IMR-90 (cell line): ENCODE measurements at regions not wholly inside any gene's neighbourhood (a gene's known extent, or its start where the extent isn't known, plus 50 kb on each side); places are given as distances from the start of the nearest gene placed in this dataset.

Experiments
- ATAC-seq: fragments of 200-7000 bp; cut with Tn5 transposase; 2 replicates; pipeline ENCODE4 v1.9.1; 2020; ENCODE audit warnings: low read depth, mild to moderate bottlenecking, moderate library complexity
- BruUV-seq: library from RNA; stranded (reverse); fragments of 400-500 nt; replicated peaks from 2 replicates; lab custom pipeline; 2021; lab: Mats Ljungman, UMichigan
- CTCF ChIA-PET: fragments of 300-600 bp; formaldehyde crosslinking; extraction: SDS; loops from one replicate; lab custom pipeline; 2021; ENCODE audit warnings: antibody characterized with exemption; lab: Yijun Ruan, JAX
- POLR2A ChIA-PET: fragments of 300-600 bp; sonication (Branson Sonifier 250); formaldehyde crosslinking; loops from one replicate; lab custom pipeline; 2022; ENCODE audit warnings: antibody characterized with exemption; ENCODE audit not compliant: unreplicated experiment; lab: Charles Lee
- DNase-seq: peaks from one replicate; pipeline ENCODE4 v3.0.0; 2013
- H2AFZ ChIP-seq: replicated peaks from 2 replicates; pipeline ENCODE3; 2013; ENCODE audit warnings: low read length, mild to moderate bottlenecking; ENCODE audit not compliant: poor library complexity
- H2AK5ac ChIP-seq: 2 replicates; pipeline ENCODE4 v1.6.1; 2013; ENCODE audit warnings: low read depth, low read length, inconsistent platforms
- H2AK9ac ChIP-seq: replicated peaks from 2 replicates; pipeline ENCODE3; 2013; ENCODE audit warnings: mild to moderate bottlenecking, low read depth, low read length, moderate library complexity; ENCODE audit not compliant: poor library complexity
- H2BK120ac ChIP-seq: 2 replicates; pipeline ENCODE4 v1.6.1; 2013; ENCODE audit warnings: low read depth, low read length, inconsistent platforms
- H2BK15ac ChIP-seq: 3 replicates; pipeline ENCODE4 v1.6.1; 2013; ENCODE audit warnings: low read depth, low read length, inconsistent platforms
- H2BK20ac ChIP-seq: 2 replicates; pipeline ENCODE4 v1.6.1; 2013; ENCODE audit warnings: low read depth, mild to moderate bottlenecking, inconsistent platforms, low read length, moderate library complexity
- H2BK5ac ChIP-seq: 2 replicates; pipeline ENCODE4 v1.6.1; 2013; ENCODE audit warnings: mild to moderate bottlenecking, low read depth, low read length, inconsistent platforms; ENCODE audit not compliant: poor library complexity, severe bottlenecking
- H3K14ac ChIP-seq: replicated peaks from 2 replicates; pipeline ENCODE4 v1.6.1; 2013; ENCODE audit warnings: low read depth, low read length, inconsistent platforms
- H3K18ac ChIP-seq: 2 replicates; pipeline ENCODE4 v1.6.1; 2013; ENCODE audit warnings: low read depth, low read length, control low read depth
- H3K23ac ChIP-seq: 2 replicates; pipeline ENCODE4 v1.6.1; 2013; ENCODE audit warnings: low read depth, low read length, inconsistent platforms
- H3K27ac ChIP-seq: 2 replicates; pipeline ENCODE4 v1.5.1; 2013; ENCODE audit warnings: mild to moderate bottlenecking, control low read depth, low read length; ENCODE audit not compliant: insufficient read depth
- H3K27me3 ChIP-seq: 2 replicates; pipeline ENCODE4 v1.6.1; 2013; ENCODE audit warnings: low read length; ENCODE audit not compliant: control insufficient read depth, insufficient read depth
- H3K36me3 ChIP-seq: 2 replicates; pipeline ENCODE4 v1.6.1; 2013; ENCODE audit warnings: low read length, mixed read lengths; ENCODE audit not compliant: control insufficient read depth, insufficient read depth
- H3K4ac ChIP-seq: 2 replicates; pipeline ENCODE4 v1.6.1; 2013; ENCODE audit warnings: low read depth, low read length, inconsistent platforms
- H3K4me1 ChIP-seq: 2 replicates; pipeline ENCODE4 v1.6.1; 2013; ENCODE audit warnings: low read length, mixed read lengths; ENCODE audit not compliant: control insufficient read depth, insufficient read depth
- H3K4me2 ChIP-seq: 2 replicates; pipeline ENCODE4 v1.6.1; 2013; ENCODE audit warnings: low read depth, mild to moderate bottlenecking, control low read depth, low read length, moderate library complexity
- H3K4me3 ChIP-seq: 2 replicates; pipeline ENCODE4 v1.5.1; 2013; ENCODE audit warnings: low read depth, mild to moderate bottlenecking, control low read depth, low read length, moderate library complexity; ENCODE audit not compliant: insufficient read depth
- H3K56ac ChIP-seq: 2 replicates; pipeline ENCODE4 v1.6.1; 2013; ENCODE audit warnings: low read length, inconsistent platforms; ENCODE audit not compliant: insufficient read depth; ENCODE audit errors: extremely low read depth
- H3K79me1 ChIP-seq, 2 experiments: 2 replicates each; pipeline ENCODE4 v1.6.1; 2013; ENCODE audit warnings: low read length in 2 of 2, inconsistent platforms in 1 of 2, low read depth in 1 of 2
- H3K9ac ChIP-seq: 2 replicates; pipeline ENCODE4 v1.6.1; 2013; ENCODE audit warnings: low read depth, low read length, control low read depth
- H3K9me1 ChIP-seq: 2 replicates; pipeline ENCODE4 v1.6.1; 2013; ENCODE audit warnings: low read length, inconsistent platforms; ENCODE audit not compliant: insufficient read depth
- H3K9me3 ChIP-seq: 2 replicates; pipeline ENCODE4 v1.6.1; 2013; ENCODE audit warnings: low read length; ENCODE audit not compliant: control insufficient read depth, insufficient read depth
- H4K20me1 ChIP-seq: 2 replicates; pipeline ENCODE4 v1.6.1; 2013; ENCODE audit warnings: low read length, inconsistent platforms; ENCODE audit not compliant: insufficient read depth
- H4K5ac ChIP-seq: 2 replicates; pipeline ENCODE4 v1.6.1; 2013; ENCODE audit warnings: mild to moderate bottlenecking, low read depth, low read length, control low read depth
- H4K8ac ChIP-seq, 2 experiments: 2 replicates each; pipeline ENCODE4 v1.6.1; 2013; ENCODE audit warnings: low read depth in 2 of 2, low read length in 2 of 2, control low read depth in 1 of 2, inconsistent platforms in 1 of 2
- H4K91ac ChIP-seq: 2 replicates; pipeline ENCODE4 v1.6.1; 2013; ENCODE audit warnings: low read depth, low read length, inconsistent platforms; ENCODE audit not compliant: insufficient read depth
- BHLHE40 ChIP-seq: fragments of 150-350 bp; IDR thresholded peaks from 2 replicates; pipeline ENCODE4 v1.6.1; 2016; ENCODE audit warnings: mild to moderate bottlenecking, low read depth, low read length
- CEBPB ChIP-seq: IDR thresholded peaks from 2 replicates; pipeline ENCODE4 v1.6.1; 2012; ENCODE audit warnings: low read depth, low read length, improper control_type of control experiment
- CHD1 ChIP-seq: IDR thresholded peaks from 2 replicates; pipeline ENCODE4 v1.6.1; 2012; ENCODE audit warnings: low read depth, low read length, improper control_type of control experiment
- FOS ChIP-seq: fragments of 150-350 bp; IDR thresholded peaks from 2 replicates; pipeline ENCODE4 v1.6.1; 2016; ENCODE audit warnings: low read depth, low read length
- MAFK ChIP-seq: IDR thresholded peaks from 2 replicates; pipeline ENCODE4 v1.6.1; 2012; ENCODE audit warnings: low read depth, low read length, improper control_type of control experiment
- MAZ ChIP-seq: IDR thresholded peaks from 2 replicates; pipeline ENCODE4 v1.6.1; 2012; ENCODE audit warnings: low read depth, mild to moderate bottlenecking, low read length, improper control_type of control experiment, moderate library complexity, borderline replicate concordance
- MXI1 ChIP-seq: IDR thresholded peaks from 2 replicates; pipeline ENCODE4 v1.6.1; 2012; ENCODE audit warnings: low read depth, mild to moderate bottlenecking, low read length, moderate library complexity, borderline replicate concordance
- NFE2L2 ChIP-seq: fragments of 150-350 bp; IDR thresholded peaks from 2 replicates; pipeline ENCODE4 v1.6.1; 2016; ENCODE audit warnings: low read depth, mild to moderate bottlenecking, low read length
- POLR2A ChIP-seq: IDR thresholded peaks from 2 replicates; pipeline ENCODE4 v1.6.1; 2012; ENCODE audit warnings: mild to moderate bottlenecking, low read depth, low read length
- RAD21 ChIP-seq: IDR thresholded peaks from 2 replicates; pipeline ENCODE4 v1.6.1; 2012; ENCODE audit warnings: low read length, improper control_type of control experiment
- RCOR1 ChIP-seq: IDR thresholded peaks from 2 replicates; pipeline ENCODE4 v1.6.1; 2012; ENCODE audit warnings: mild to moderate bottlenecking, low read length, improper control_type of control experiment; ENCODE audit not compliant: insufficient replicate concordance
- RFX5 ChIP-seq: IDR thresholded peaks from 2 replicates; pipeline ENCODE4 v1.8.0; 2012; ENCODE audit warnings: low read depth, mild to moderate bottlenecking, low read length, moderate library complexity
- SMC3 ChIP-seq: fragments of 150-350 bp; IDR thresholded peaks from 2 replicates; pipeline ENCODE4 v1.6.1; 2016; ENCODE audit warnings: low read depth, mild to moderate bottlenecking, antibody characterized with exemption, low read length, moderate library complexity
- WGBS, 2 experiments: methylation state at CpG; one replicate each; pipeline versions ENCODE4 v1.1.5 to v1.1.7; 2013; ENCODE audit warnings: missing lambda C conversion rate in 2 of 2; ENCODE audit not compliant: insufficient read length in 1 of 2; ENCODE audit errors: extremely low coverage in 2 of 2; 5-methylcytosine and 5-hydroxymethylcytosine counted together
- dilution Hi-C: fragments of 300-500 bp; cut with HindIII; formaldehyde crosslinking; loops from one replicate; pipeline ENCODE4 v1.14.3; 2018; ENCODE audit warnings: low sequenced_read_pairs; ENCODE audit not compliant: unreplicated experiment
- in situ Hi-C: fragments of 300-500 bp; cut with MboI; formaldehyde crosslinking; loops from 3 replicates; pipeline ENCODE4 v1.14.3; 2019; ENCODE audit warnings: low sequenced_read_pairs, inconsistent platforms, mixed read lengths
- intact Hi-C: fragments of 100-400 bp; cut with micrococcal nuclease; formaldehyde crosslinking; loops from 2 replicates; pipeline ENCODE4 v1.10.0; 2022
- TF ChIP-seq, protein P1 (sequence below): fragments of 150-350 bp; IDR thresholded peaks from 2 replicates; pipeline ENCODE4 v1.6.1; 2016; ENCODE audit warnings: low read depth, mild to moderate bottlenecking, low read length, moderate library complexity, borderline replicate concordance
- TF ChIP-seq, protein P2 (sequence below): fragments of 150-350 bp; IDR thresholded peaks from 2 replicates; pipeline ENCODE4 v1.6.1; 2017; ENCODE audit warnings: mild to moderate bottlenecking, antibody characterized with exemption, low read length, low read depth
- TF ChIP-seq, protein P3 (sequence below): conservative IDR thresholded peaks from 2 replicates; pipeline ENCODE4 v1.5.1; 2012; ENCODE audit warnings: mild to moderate bottlenecking, low read depth, low read length, improper control_type of control experiment

DNA sequence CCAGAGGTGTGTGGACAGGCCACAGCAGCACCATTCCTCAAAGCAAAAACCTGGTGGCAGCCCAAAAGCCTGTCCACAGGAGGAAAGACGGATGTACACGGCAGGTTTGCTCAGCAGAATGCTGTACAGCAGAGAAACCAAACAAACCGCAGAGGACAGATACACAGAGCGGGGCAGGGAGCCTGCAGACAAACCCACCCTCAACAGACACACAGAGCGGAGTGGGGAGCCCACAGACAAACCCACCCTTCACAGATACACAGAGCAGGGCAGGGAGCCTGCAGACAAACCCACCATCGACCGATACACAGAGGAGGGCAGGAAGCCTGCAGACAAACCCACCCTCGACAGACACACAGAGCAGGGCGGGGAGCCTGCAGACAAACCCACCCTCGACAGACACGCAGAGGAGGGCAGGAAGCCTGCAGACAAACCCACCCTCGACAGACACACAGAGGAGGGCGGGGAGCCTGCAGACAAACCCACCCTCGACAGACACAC is 53.0 kb upstream of the METRNL start:
- H4K20me1 ChIP-seq = no peaks in the 10 kb centered on the region
- no peak overlapping the region for H2AFZ ChIP-seq
- no peak overlapping the region for H3K18ac ChIP-seq
- no TSS peak for BruUV-seq
- no peaks in the 10 kb centered on the region for H3K9me3 ChIP-seq
- ATAC-seq (no peak), DNase-seq (no peak)
- H2BK5ac ChIP-seq = no peak overlapping the region
- peaks cover 0 to 8% of the 10 kb centered on the region in 2 experiments; a peak in 2 of 4 replicates for H3K79me1 ChIP-seq
- no peak overlapping the region for H4K91ac ChIP-seq
- intact Hi-C loops = no loop called here
- dilution Hi-C loops = no loop called here
- H2BK20ac ChIP-seq = no peak overlapping the region
- no peak overlapping the region; the same call in 1 of the 2 replicates for H3K14ac ChIP-seq
- H4K8ac ChIP-seq = no peak overlapping the region
- no peak overlapping the region for H3K56ac ChIP-seq
- no peak overlapping the region for H3K4ac ChIP-seq
- H4K5ac ChIP-seq = no peak overlapping the region
- ChIA-PET POLR2A (no interaction called here), CTCF (no interaction called here)
- H3K9ac ChIP-seq = no peak overlapping the region
- H2AK9ac ChIP-seq = no peak overlapping the region
- H3K36me3 ChIP-seq = peaks cover 6% of the 10 kb centered on the region; the same call in 1 of the 2 replicates
- H3K23ac ChIP-seq = no peak overlapping the region
- no peak overlapping the region for H3K4me2 ChIP-seq
- H3K27ac ChIP-seq = no peak overlapping the region
- in situ Hi-C loops = no loop called here
- no peak overlapping the region for H2BK120ac ChIP-seq
- H2AK5ac ChIP-seq = no peak overlapping the region
- TF ChIP-seq POLR2A (no peak), RCOR1 (no peak), MAZ (no peak), FOS (no peak), MAFK (no peak), SMC3 (no peak), BHLHE40 (no peak), CEBPB (no peak), RAD21 (no peak), CHD1 (no peak), RFX5 (no peak), MXI1 (no peak), NFE2L2 (no peak)
- TF ChIP-seq, protein P1, sequence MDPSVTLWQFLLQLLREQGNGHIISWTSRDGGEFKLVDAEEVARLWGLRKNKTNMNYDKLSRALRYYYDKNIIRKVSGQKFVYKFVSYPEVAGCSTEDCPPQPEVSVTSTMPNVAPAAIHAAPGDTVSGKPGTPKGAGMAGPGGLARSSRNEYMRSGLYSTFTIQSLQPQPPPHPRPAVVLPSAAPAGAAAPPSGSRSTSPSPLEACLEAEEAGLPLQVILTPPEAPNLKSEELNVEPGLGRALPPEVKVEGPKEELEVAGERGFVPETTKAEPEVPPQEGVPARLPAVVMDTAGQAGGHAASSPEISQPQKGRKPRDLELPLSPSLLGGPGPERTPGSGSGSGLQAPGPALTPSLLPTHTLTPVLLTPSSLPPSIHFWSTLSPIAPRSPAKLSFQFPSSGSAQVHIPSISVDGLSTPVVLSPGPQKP = no peak
- TF ChIP-seq, protein P2, sequence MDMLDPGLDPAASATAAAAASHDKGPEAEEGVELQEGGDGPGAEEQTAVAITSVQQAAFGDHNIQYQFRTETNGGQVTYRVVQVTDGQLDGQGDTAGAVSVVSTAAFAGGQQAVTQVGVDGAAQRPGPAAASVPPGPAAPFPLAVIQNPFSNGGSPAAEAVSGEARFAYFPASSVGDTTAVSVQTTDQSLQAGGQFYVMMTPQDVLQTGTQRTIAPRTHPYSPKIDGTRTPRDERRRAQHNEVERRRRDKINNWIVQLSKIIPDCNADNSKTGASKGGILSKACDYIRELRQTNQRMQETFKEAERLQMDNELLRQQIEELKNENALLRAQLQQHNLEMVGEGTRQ = no peak
- TF ChIP-seq, protein P3, sequence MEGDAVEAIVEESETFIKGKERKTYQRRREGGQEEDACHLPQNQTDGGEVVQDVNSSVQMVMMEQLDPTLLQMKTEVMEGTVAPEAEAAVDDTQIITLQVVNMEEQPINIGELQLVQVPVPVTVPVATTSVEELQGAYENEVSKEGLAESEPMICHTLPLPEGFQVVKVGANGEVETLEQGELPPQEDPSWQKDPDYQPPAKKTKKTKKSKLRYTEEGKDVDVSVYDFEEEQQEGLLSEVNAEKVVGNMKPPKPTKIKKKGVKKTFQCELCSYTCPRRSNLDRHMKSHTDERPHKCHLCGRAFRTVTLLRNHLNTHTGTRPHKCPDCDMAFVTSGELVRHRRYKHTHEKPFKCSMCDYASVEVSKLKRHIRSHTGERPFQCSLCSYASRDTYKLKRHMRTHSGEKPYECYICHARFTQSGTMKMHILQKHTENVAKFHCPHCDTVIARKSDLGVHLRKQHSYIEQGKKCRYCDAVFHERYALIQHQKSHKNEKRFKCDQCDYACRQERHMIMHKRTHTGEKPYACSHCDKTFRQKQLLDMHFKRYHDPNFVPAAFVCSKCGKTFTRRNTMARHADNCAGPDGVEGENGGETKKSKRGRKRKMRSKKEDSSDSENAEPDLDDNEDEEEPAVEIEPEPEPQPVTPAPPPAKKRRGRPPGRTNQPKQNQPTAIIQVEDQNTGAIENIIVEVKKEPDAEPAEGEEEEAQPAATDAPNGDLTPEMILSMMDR = no peak
- WGBS, 2 experiments = 100% methylated on average over 1 of the region's 14 CpGs; no CpG with 5 or more reads in 1 of the 2 experiments
- no peak overlapping the region for H3K4me3 ChIP-seq
- H3K9me1 ChIP-seq = peaks cover 3% of the 10 kb centered on the region; the same call in 1 of the 2 replicates
- H2BK15ac ChIP-seq = no peak overlapping the region
- H3K4me1 ChIP-seq = no peaks in the 10 kb centered on the region
- H3K27me3 ChIP-seq = no peaks in the 10 kb centered on the region
